IMR-90 (cell line): ENCODE measurements at regions not wholly inside any gene's neighbourhood (a gene's known extent, or its start where the extent isn't known, plus 50 kb on each side); places are given as distances from the start of the nearest gene placed in this dataset.

ENCODE experiments used
- ATAC-seq: fragments of 200-7000 bp; cut with Tn5 transposase; 2 replicates; pipeline ENCODE4 v1.9.1; 2020; ENCODE audit warnings: low read depth, mild to moderate bottlenecking, moderate library complexity
- BruUV-seq: library from RNA; stranded (reverse); fragments of 400-500 nt; replicated peaks from 2 replicates; lab custom pipeline; 2021; lab: Mats Ljungman, UMichigan
- CTCF ChIA-PET: fragments of 300-600 bp; formaldehyde crosslinking; extraction: SDS; loops from one replicate; lab custom pipeline; 2021; ENCODE audit warnings: antibody characterized with exemption; lab: Yijun Ruan, JAX
- POLR2A ChIA-PET: fragments of 300-600 bp; sonication (Branson Sonifier 250); formaldehyde crosslinking; loops from one replicate; lab custom pipeline; 2022; ENCODE audit warnings: antibody characterized with exemption; ENCODE audit not compliant: unreplicated experiment; lab: Charles Lee
- DNase-seq: peaks from one replicate; pipeline ENCODE4 v3.0.0; 2013
- H2AFZ ChIP-seq: replicated peaks from 2 replicates; pipeline ENCODE3; 2013; ENCODE audit warnings: low read length, mild to moderate bottlenecking; ENCODE audit not compliant: poor library complexity
- H2AK5ac ChIP-seq: 2 replicates; pipeline ENCODE4 v1.6.1; 2013; ENCODE audit warnings: low read depth, low read length, inconsistent platforms
- H2AK9ac ChIP-seq: replicated peaks from 2 replicates; pipeline ENCODE3; 2013; ENCODE audit warnings: mild to moderate bottlenecking, low read depth, low read length, moderate library complexity; ENCODE audit not compliant: poor library complexity
- H2BK120ac ChIP-seq: 2 replicates; pipeline ENCODE4 v1.6.1; 2013; ENCODE audit warnings: low read depth, low read length, inconsistent platforms
- H2BK15ac ChIP-seq: 3 replicates; pipeline ENCODE4 v1.6.1; 2013; ENCODE audit warnings: low read depth, low read length, inconsistent platforms
- H2BK20ac ChIP-seq: 2 replicates; pipeline ENCODE4 v1.6.1; 2013; ENCODE audit warnings: low read depth, mild to moderate bottlenecking, inconsistent platforms, low read length, moderate library complexity
- H2BK5ac ChIP-seq: 2 replicates; pipeline ENCODE4 v1.6.1; 2013; ENCODE audit warnings: mild to moderate bottlenecking, low read depth, low read length, inconsistent platforms; ENCODE audit not compliant: poor library complexity, severe bottlenecking
- H3K14ac ChIP-seq: replicated peaks from 2 replicates; pipeline ENCODE4 v1.6.1; 2013; ENCODE audit warnings: low read depth, low read length, inconsistent platforms
- H3K18ac ChIP-seq: 2 replicates; pipeline ENCODE4 v1.6.1; 2013; ENCODE audit warnings: low read depth, low read length, control low read depth
- H3K23ac ChIP-seq: 2 replicates; pipeline ENCODE4 v1.6.1; 2013; ENCODE audit warnings: low read depth, low read length, inconsistent platforms
- H3K27ac ChIP-seq: 2 replicates; pipeline ENCODE4 v1.5.1; 2013; ENCODE audit warnings: mild to moderate bottlenecking, control low read depth, low read length; ENCODE audit not compliant: insufficient read depth
- H3K27me3 ChIP-seq: 2 replicates; pipeline ENCODE4 v1.6.1; 2013; ENCODE audit warnings: low read length; ENCODE audit not compliant: control insufficient read depth, insufficient read depth
- H3K36me3 ChIP-seq: 2 replicates; pipeline ENCODE4 v1.6.1; 2013; ENCODE audit warnings: low read length, mixed read lengths; ENCODE audit not compliant: control insufficient read depth, insufficient read depth
- H3K4ac ChIP-seq: 2 replicates; pipeline ENCODE4 v1.6.1; 2013; ENCODE audit warnings: low read depth, low read length, inconsistent platforms
- H3K4me1 ChIP-seq: 2 replicates; pipeline ENCODE4 v1.6.1; 2013; ENCODE audit warnings: low read length, mixed read lengths; ENCODE audit not compliant: control insufficient read depth, insufficient read depth
- H3K4me2 ChIP-seq: 2 replicates; pipeline ENCODE4 v1.6.1; 2013; ENCODE audit warnings: low read depth, mild to moderate bottlenecking, control low read depth, low read length, moderate library complexity
- H3K4me3 ChIP-seq: 2 replicates; pipeline ENCODE4 v1.5.1; 2013; ENCODE audit warnings: low read depth, mild to moderate bottlenecking, control low read depth, low read length, moderate library complexity; ENCODE audit not compliant: insufficient read depth
- H3K56ac ChIP-seq: 2 replicates; pipeline ENCODE4 v1.6.1; 2013; ENCODE audit warnings: low read length, inconsistent platforms; ENCODE audit not compliant: insufficient read depth; ENCODE audit errors: extremely low read depth
- H3K79me1 ChIP-seq, 2 experiments: 2 replicates each; pipeline ENCODE4 v1.6.1; 2013; ENCODE audit warnings: low read length in 2 of 2, inconsistent platforms in 1 of 2, low read depth in 1 of 2
- H3K9ac ChIP-seq: 2 replicates; pipeline ENCODE4 v1.6.1; 2013; ENCODE audit warnings: low read depth, low read length, control low read depth
- H3K9me1 ChIP-seq: 2 replicates; pipeline ENCODE4 v1.6.1; 2013; ENCODE audit warnings: low read length, inconsistent platforms; ENCODE audit not compliant: insufficient read depth
- H3K9me3 ChIP-seq: 2 replicates; pipeline ENCODE4 v1.6.1; 2013; ENCODE audit warnings: low read length; ENCODE audit not compliant: control insufficient read depth, insufficient read depth
- H4K20me1 ChIP-seq: 2 replicates; pipeline ENCODE4 v1.6.1; 2013; ENCODE audit warnings: low read length, inconsistent platforms; ENCODE audit not compliant: insufficient read depth
- H4K5ac ChIP-seq: 2 replicates; pipeline ENCODE4 v1.6.1; 2013; ENCODE audit warnings: mild to moderate bottlenecking, low read depth, low read length, control low read depth
- H4K8ac ChIP-seq, 2 experiments: 2 replicates each; pipeline ENCODE4 v1.6.1; 2013; ENCODE audit warnings: low read depth in 2 of 2, low read length in 2 of 2, control low read depth in 1 of 2, inconsistent platforms in 1 of 2
- H4K91ac ChIP-seq: 2 replicates; pipeline ENCODE4 v1.6.1; 2013; ENCODE audit warnings: low read depth, low read length, inconsistent platforms; ENCODE audit not compliant: insufficient read depth
- CHD1 ChIP-seq: IDR thresholded peaks from 2 replicates; pipeline ENCODE4 v1.6.1; 2012; ENCODE audit warnings: low read depth, low read length, improper control_type of control experiment
- MAFK ChIP-seq: IDR thresholded peaks from 2 replicates; pipeline ENCODE4 v1.6.1; 2012; ENCODE audit warnings: low read depth, low read length, improper control_type of control experiment
- WGBS, 2 experiments: methylation state at CpG; one replicate each; pipeline versions ENCODE4 v1.1.5 to v1.1.7; 2013; ENCODE audit warnings: missing lambda C conversion rate in 2 of 2; ENCODE audit not compliant: insufficient read length in 1 of 2; ENCODE audit errors: extremely low coverage in 2 of 2; 5-methylcytosine and 5-hydroxymethylcytosine counted together
- dilution Hi-C: fragments of 300-500 bp; cut with HindIII; formaldehyde crosslinking; loops from one replicate; pipeline ENCODE4 v1.14.3; 2018; ENCODE audit warnings: low sequenced_read_pairs; ENCODE audit not compliant: unreplicated experiment
- in situ Hi-C: fragments of 300-500 bp; cut with MboI; formaldehyde crosslinking; loops from 3 replicates; pipeline ENCODE4 v1.14.3; 2019; ENCODE audit warnings: low sequenced_read_pairs, inconsistent platforms, mixed read lengths
- intact Hi-C: fragments of 100-400 bp; cut with micrococcal nuclease; formaldehyde crosslinking; loops from 2 replicates; pipeline ENCODE4 v1.10.0; 2022

GRCh38 chr3:159855599-159856346, 132.9 kb upstream of the IL12A start:
- Histone ChIP-seq H2AK9ac (peak overlapping the region; percentile 29), H2BK20ac (peak overlapping the region; percentile 95), H3K4me2 (peak overlapping the region; percentile 27), H3K14ac (peak overlapping the region; percentile 92), H3K4ac (peak overlapping the region; percentile 91), H4K20me1 (peaks cover 15% of the 10 kb centered on the region; the same call in 1 of the 2 replicates), H3K27me3 (no peaks in the 10 kb centered on the region), H3K9me1 (peaks cover 21% of the 10 kb centered on the region), H2AK5ac (peak overlapping the region; percentile 86), H3K4me1 (peaks cover 26% of the 10 kb centered on the region), H3K27ac (peak overlapping the region; percentile 32; the same call in 1 of the 2 replicates), H4K8ac (peak overlapping the region; percentile 6 to 85; a peak in 3 of 4 replicates), H4K91ac (peak overlapping the region; percentile 67), H2BK5ac (peak overlapping the region; percentile 87), H3K4me3 (no peak overlapping the region), H3K18ac (peak overlapping the region; percentile 91), H3K56ac (peak overlapping the region; percentile 54; the same call in 1 of the 2 replicates), H3K9ac (no peak overlapping the region), H3K9me3 (no peaks in the 10 kb centered on the region), H3K36me3 (no peaks in the 10 kb centered on the region), H3K79me1 (peaks cover 32 to 69% of the 10 kb centered on the region in 2 experiments), H2BK15ac (peak overlapping the region; percentile 77; the same call in 2 of the 3 replicates), H2AFZ (peak overlapping the region; percentile 6), H3K23ac (peak overlapping the region; percentile 66), H4K5ac (peak overlapping the region; percentile 59), H2BK120ac (peak overlapping the region; percentile 80)
- dilution Hi-C loops (no loop called here), in situ Hi-C loops (no loop called here), intact Hi-C loops (loop anchor here (2.0 kb wide), 1 partner anchor 17 kb away; no protein-coding TSS in a partner anchor)
- CTCF ChIA-PET = interaction anchor here (1.1 kb wide), 1 partner anchor 27 kb away, joined by 3 read pairs; no protein-coding TSS in a partner anchor
- DNase-seq = no peak
- TF ChIP-seq MAFK = peak; percentile 41; the same call in 1 of the 2 replicates
- no peak for TF ChIP-seq CHD1
- POLR2A ChIA-PET = no interaction called here
- no peak for ATAC-seq
- no TSS peak for BruUV-seq
- WGBS, 2 experiments = 57% methylated on average over 1 of the region's 5 CpGs; no CpG with 5 or more reads in 1 of the 2 experiments
